ENCODE measurements at regions not wholly inside any gene's neighbourhood (a gene's known extent, or its start where the extent isn't known, plus 50 kb on each side); places are given as distances from the start of the nearest gene placed in this dataset.

GRCh38 chr5:53309653-53310052 is 170.8 kb upstream of the FST start:
- H3K79me2 ChIP-seq (ENCODE audit: control insufficient read depth, insufficient read depth, low read length) = no peaks in the 10 kb centered on the region
- H3K27me3 ChIP-seq (replicated peaks in 1 of 4; ENCODE audit: control extremely low read depth in 1 of 4, control insufficient read depth in 3 of 4, insufficient read depth in 4 of 4, low read length in 3 of 4) = no peaks in the 10 kb centered on the region
- no peak overlapping the region for H3K4me3 Mint-ChIP-seq
- H3K9ac ChIP-seq (ENCODE audit: low read length) = no peak overlapping the region
- CTCF ChIA-PET = no interaction called here
- H3K4me2 ChIP-seq (replicated peaks; ENCODE audit: low read depth, low read length, poor library complexity, severe bottlenecking) = no peak overlapping the region
- H3K36me3 ChIP-seq (replicated peaks in 1 of 2; ENCODE audit: control extremely low read depth in 1 of 2, control insufficient read depth in 1 of 2, extremely low read depth in 1 of 2, insufficient read depth in 2 of 2, low read length in 1 of 2) = no peaks in the 10 kb centered on the region
- no peaks in the 10 kb centered on the region for H3K27me3 Mint-ChIP-seq
- H2AFZ ChIP-seq (ENCODE audit: insufficient read depth, low read depth, low read length, poor library complexity, severe bottlenecking) = no peak overlapping the region
- POLR2A ChIA-PET = no interaction called here
- H3K9me3 Mint-ChIP-seq (ENCODE audit: insufficient read depth) = peaks cover 4% of the 10 kb centered on the region
- intact Hi-C loops (cut with micrococcal nuclease) = no loop called here
- no peak for TF ChIP-seq EZH2 (IDR thresholded peaks at IDR 0.05; ENCODE audit: borderline replicate concordance, insufficient read depth, low read depth, low read length, poor library complexity, severe bottlenecking)
- TF ChIP-seq, protein P1, sequence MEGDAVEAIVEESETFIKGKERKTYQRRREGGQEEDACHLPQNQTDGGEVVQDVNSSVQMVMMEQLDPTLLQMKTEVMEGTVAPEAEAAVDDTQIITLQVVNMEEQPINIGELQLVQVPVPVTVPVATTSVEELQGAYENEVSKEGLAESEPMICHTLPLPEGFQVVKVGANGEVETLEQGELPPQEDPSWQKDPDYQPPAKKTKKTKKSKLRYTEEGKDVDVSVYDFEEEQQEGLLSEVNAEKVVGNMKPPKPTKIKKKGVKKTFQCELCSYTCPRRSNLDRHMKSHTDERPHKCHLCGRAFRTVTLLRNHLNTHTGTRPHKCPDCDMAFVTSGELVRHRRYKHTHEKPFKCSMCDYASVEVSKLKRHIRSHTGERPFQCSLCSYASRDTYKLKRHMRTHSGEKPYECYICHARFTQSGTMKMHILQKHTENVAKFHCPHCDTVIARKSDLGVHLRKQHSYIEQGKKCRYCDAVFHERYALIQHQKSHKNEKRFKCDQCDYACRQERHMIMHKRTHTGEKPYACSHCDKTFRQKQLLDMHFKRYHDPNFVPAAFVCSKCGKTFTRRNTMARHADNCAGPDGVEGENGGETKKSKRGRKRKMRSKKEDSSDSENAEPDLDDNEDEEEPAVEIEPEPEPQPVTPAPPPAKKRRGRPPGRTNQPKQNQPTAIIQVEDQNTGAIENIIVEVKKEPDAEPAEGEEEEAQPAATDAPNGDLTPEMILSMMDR (IDR thresholded peaks at IDR 0.05) = no peak
- DNase-seq = no peak
- H3K4me1 ChIP-seq (ENCODE audit: control insufficient read depth in 2 of 2, insufficient read depth in 2 of 2, low read length in 2 of 2) = no peaks in the 10 kb centered on the region
- H3K9me3 ChIP-seq (ENCODE audit: control extremely low read depth in 1 of 3, control insufficient read depth in 2 of 3, insufficient read depth in 1 of 3, low read length in 2 of 3) = no peaks in the 10 kb centered on the region
- no peak overlapping the region for H3K27ac ChIP-seq (ENCODE audit: low read length in 2 of 2)
- H3K4me3 ChIP-seq (ENCODE audit: control extremely low read depth in 1 of 5, extremely low read depth in 1 of 5, insufficient read depth in 1 of 5, low read depth in 2 of 5, low read length in 4 of 5) = no peak overlapping the region
- no peaks in the 10 kb centered on the region for H3K4me1 Mint-ChIP-seq
- no peaks in the 10 kb centered on the region for H4K20me1 ChIP-seq (ENCODE audit: control insufficient read depth, insufficient read depth, low read length, poor library complexity, severe bottlenecking)
- no CpG with 5 or more reads among the region's 2 CpGs for WGBS (ENCODE audit: insufficient coverage)
- no peak overlapping the region for H3K27ac Mint-ChIP-seq
- no peak for ATAC-seq (ENCODE audit: low read depth)

- Histone ChIP-seq H3K4me3 (ENCODE audit: control extremely low read depth in 1 of 5, extremely low read depth in 1 of 5, insufficient read depth in 1 of 5, low read depth in 2 of 5, low read length in 4 of 5) (no peak overlapping the region), H3K36me3 (replicated peaks in 1 of 2; ENCODE audit: control extremely low read depth in 1 of 2, control insufficient read depth in 1 of 2, extremely low read depth in 1 of 2, insufficient read depth in 2 of 2, low read length in 1 of 2) (no peaks in the 10 kb centered on the region), H3K79me2 (ENCODE audit: control insufficient read depth, insufficient read depth, low read length) (no peaks in the 10 kb centered on the region), H3K27me3 (replicated peaks in 1 of 4; ENCODE audit: control extremely low read depth in 1 of 4, control insufficient read depth in 3 of 4, insufficient read depth in 4 of 4, low read length in 3 of 4) (no peaks in the 10 kb centered on the region), H3K27ac (ENCODE audit: low read length in 2 of 2) (no peak overlapping the region), H3K9me3 (ENCODE audit: control extremely low read depth in 1 of 3, control insufficient read depth in 2 of 3, insufficient read depth in 1 of 3, low read length in 2 of 3) (peaks cover 0 to 5% (median 0%) of the 10 kb centered on the region in 3 donors), H2AFZ (ENCODE audit: insufficient read depth, low read depth, low read length, poor library complexity, severe bottlenecking) (no peak overlapping the region), H3K4me2 (replicated peaks; ENCODE audit: low read depth, low read length, poor library complexity, severe bottlenecking) (no peak overlapping the region), H4K20me1 (ENCODE audit: control insufficient read depth, insufficient read depth, low read length, poor library complexity, severe bottlenecking) (no peaks in the 10 kb centered on the region), H3K9ac (ENCODE audit: low read length) (no peak overlapping the region), H3K4me1 (ENCODE audit: control insufficient read depth in 2 of 2, insufficient read depth in 2 of 2, low read length in 2 of 2) (no peaks in the 10 kb centered on the region)
- intact Hi-C loops (cut with micrococcal nuclease) = no loop called here
- WGBS (ENCODE audit: insufficient coverage) = 100% methylated on average over 2 of the region's 2 CpGs
- Mint-ChIP-seq H3K27me3 (no peaks in the 10 kb centered on the region), H3K27ac (no peak overlapping the region), H3K4me1 (no peaks in the 10 kb centered on the region), H3K9me3 (ENCODE audit: insufficient read depth) (peaks cover 4% of the 10 kb centered on the region), H3K4me3 (no peak overlapping the region)
- POLR2A ChIA-PET = no interaction called here
- no peak for ATAC-seq (ENCODE audit: low read depth)
- CTCF ChIA-PET = no interaction called here
- TF ChIP-seq, protein P1 (IDR thresholded peaks at IDR 0.05) = no peak
- no peak for TF ChIP-seq EZH2 (IDR thresholded peaks at IDR 0.05; ENCODE audit: borderline replicate concordance, insufficient read depth, low read depth, low read length, poor library complexity, severe bottlenecking)
- no peak for DNase-seq
Observed at GRCh38 chr5:53311681-53312080, 168.7 kb upstream of the FST start.

Measured in B cell (primary cell).